GM23248 (cell line): ENCODE measurements at regions not wholly inside any gene's neighbourhood (a gene's known extent, or its start where the extent isn't known, plus 50 kb on each side); places are given as distances from the start of the nearest gene placed in this dataset.

ENCODE experiments used
- EZH2 ChIP-seq: fragments of 200-600 bp; sonication (generic); IDR thresholded peaks from 2 replicates; pipeline ENCODE4 v1.6.1; 2018; ENCODE audit warnings: antibody characterized with exemption, mild to moderate bottlenecking; ENCODE audit not compliant: insufficient read depth, poor library complexity, severe bottlenecking
- EZH2phosphoT487 ChIP-seq: fragments of 200-600 bp; sonication (generic); IDR thresholded peaks from 2 replicates; pipeline ENCODE4 v1.6.1; 2018; ENCODE audit warnings: antibody characterized with exemption, moderate library complexity, mild to moderate bottlenecking, low read depth; ENCODE audit not compliant: insufficient read depth

DNA sequence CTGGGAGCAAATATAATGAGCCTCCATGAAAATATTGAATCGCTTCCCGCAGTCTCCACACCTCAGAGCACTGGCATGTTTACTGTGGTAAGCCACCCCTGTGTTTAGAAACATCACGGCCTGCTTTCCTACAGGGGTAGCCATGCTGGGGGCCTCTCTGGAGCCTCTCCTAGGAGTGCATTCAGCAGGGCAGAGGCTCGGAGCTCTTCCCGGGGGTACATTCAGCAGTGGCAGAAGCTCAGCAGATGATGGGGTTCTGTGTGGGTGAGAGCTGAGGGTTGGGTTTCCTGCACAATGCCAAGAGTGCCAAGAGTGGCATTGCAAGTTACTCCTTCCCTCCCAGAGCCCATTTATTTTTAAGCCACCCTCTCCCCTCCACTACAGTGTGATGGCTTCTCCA lies 386.6 kb downstream of the SEC14L1 start:
- no peak for TF ChIP-seq EZH2
- TF ChIP-seq EZH2phosphoT487 = no peak
